ENCODE measurements at regions not wholly inside any gene's neighbourhood (a gene's known extent, or its start where the extent isn't known, plus 50 kb on each side); places are given as distances from the start of the nearest gene placed in this dataset.
"Not testable (repeated sequence)": the region's sequence is repeated elsewhere in the genome, so short reads cannot be mapped to it uniquely, and the experiment has no call there.

DNA sequence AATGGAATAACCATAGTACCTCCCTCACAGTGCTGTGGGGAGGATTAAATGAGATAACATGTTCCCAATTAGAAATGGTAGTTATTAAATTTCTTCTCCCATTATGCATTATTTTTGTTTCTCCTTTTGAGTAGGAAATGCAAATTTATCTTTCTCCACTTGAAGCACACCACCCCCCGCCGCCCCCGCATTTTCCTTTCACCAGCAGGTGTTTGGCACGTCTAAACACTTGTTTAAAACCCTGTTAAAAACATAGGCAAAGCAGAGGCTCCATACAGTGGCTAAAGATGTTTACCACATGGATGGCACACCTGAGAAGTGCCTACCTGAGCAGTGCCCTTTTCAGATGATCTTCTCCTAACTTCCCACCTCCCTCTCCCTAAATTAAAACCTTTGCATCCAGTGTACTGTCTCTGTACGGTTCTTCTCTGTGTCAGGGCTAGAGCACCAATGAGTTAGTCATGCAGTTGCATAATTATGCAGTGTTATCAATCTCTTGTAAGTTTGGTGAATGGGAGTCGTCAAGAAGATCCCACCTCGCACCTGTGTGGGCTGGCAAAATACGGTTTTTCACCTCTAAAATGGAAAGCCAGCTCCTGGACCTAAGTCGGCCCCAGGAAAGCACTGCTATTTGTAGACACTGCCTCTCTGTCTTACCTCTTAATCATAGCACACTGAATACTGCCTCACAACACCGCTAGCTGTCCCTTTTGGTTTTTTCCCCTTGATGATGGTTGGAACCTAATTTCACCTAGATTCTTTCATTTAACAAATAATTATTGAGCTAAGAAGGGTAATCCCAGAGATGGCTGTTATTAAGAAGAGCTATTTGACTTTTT, 122.0 kb downstream of the CT47B1 start:
- DNase-seq (ENCODE audit: low spot score), result no peak

DNA sequence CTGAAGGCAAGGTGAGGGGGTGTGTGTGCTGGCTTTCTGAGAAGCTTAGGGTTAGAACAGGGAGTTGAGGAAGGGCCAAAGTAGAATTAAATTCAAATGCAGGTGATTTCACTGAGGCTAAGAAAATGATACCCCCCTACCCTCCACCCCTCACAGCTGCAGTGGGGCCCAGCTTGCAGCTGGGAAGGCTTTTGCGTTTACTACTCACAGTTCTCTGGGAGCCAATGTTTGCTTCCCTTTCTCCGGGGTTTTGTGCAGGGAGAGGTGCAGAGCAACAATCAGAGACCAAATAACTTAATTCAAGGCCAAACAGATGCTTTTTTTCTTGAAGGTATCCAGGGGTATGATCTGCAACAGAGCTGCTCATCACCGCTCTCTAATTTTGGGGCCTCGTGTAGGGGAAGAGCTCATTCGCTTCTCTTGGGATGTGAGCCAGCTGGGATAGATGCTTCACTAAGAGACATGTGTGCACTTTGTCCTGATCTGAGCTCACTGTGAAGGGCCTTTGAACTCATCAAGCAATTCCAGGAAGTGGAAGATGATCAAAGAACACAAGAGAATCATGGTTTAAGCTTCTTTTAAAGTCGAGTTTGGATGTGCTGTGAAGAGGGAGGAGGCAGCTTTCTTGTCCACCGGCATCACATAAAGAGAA, 122.7 kb upstream of the C1GALT1C1 start:
- DNase-seq (ENCODE audit: low spot score), result no peak

DNA sequence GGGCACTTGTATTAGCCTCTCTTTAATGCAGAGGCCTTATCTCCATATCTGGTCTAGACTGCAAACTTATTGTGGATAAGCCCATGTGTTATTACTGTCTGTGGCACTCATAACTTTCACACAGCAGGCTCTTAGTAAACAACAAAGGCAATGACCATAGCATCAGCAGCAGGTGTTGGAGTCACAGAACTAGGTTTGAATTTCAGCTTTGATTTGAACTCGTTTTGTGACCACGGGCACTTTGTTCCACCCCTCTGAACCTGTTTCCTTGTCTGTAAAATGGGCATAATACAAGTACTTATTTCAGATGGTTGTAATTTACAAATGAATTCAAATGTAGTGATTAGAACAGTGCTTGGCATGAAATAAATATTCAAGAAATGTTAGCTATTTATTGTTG, 121.8 kb upstream of the C1GALT1C1 start:
- DNase-seq (ENCODE audit: low spot score), result no peak

DNA sequence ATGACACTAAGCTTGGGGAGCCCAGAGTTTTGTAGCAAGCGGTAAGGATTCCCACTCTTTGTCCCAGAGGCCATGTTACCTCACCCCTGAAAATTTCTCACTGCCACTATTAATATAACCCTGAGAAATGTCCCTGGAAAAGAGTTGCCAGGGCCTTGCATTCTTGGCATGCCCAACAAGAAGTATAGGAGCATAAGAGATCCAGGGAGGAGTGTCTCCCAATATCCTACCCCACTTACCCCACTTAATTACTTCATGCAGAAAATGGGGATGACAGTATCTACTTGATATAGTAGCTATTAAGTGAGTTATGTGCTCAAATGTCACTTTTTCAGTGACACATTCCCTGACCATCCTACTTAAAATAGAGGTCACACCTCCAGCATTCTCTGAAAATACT, 120.5 kb upstream of the C1GALT1C1 start:
- DNase-seq (ENCODE audit: low spot score), result no peak

DNA sequence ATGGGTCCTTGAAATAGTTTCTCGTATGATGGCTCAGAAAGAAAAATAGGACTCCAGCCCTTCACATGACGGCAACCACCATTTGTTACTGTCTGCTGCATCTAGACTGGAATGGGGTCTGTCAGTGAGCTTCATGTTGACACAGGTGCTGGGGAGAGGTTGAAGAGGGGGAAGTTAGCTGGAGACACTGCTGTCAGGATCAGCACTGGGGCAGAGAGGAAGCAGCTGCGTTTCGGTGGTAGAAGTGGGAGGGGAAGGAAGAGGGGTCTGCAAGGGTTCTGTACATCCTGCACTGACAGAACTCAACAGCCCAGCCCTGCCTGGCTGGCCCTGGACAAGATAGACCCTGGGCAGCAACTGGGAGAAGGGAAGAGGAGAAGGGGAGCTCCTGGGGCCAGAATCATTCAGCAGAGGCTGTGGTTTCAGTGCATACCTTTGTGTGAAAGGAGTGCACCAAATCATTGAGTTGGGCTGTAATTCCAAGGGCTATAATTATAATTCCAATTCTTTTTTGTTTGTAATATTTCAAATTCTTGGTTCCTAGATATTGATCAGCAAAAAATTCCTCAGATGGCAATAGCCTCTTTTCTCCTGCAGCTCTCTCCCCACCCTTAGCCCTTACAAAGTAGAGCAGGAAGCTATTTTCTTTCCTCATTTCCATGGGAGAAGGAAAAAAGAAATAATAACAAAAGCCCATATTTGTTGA, 119.4 kb upstream of the C1GALT1C1 start:
- no peak for DNase-seq (ENCODE audit: low spot score)

- no peak for DNase-seq (ENCODE audit: low spot score)
Observed at GRCh38 chrX:120746153-120746552, 116.3 kb upstream of the C1GALT1C1 start.

DNA sequence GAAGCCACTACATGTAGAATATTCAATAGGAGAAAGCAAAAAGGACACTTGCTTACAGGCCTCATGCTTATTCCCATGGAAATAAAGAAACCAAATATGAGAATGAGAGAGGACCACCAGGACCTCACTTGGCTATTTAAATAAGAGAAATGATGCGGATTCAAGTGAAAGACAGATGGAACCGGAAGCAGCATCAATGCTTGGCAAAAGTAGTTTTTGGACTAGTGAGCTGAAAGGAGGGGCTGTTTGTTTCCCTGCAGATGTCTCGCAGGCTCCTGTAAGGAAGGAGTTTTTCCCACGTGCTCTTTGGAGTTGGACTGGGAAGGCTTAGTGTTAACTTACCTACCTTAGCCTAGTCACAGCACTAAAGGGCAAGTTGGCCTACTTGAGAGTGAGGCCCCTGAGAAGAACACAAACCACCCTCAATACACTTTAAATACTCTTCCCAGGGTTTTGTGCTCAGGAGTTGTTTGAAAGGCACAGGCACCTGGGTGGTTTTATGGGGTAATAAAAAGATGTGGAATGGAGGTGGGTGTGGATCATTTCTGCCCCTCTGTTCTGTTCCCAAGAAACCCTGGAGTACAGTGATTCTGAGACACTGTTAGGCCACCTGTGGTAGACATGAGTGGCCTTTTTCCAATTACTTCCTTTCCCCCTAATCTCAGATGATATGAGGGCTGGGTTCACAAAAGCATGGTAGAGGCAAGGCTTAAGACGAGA, 113.3 kb upstream of the C1GALT1C1 start:
- DNase-seq (ENCODE audit: low spot score), result no peak

DNA sequence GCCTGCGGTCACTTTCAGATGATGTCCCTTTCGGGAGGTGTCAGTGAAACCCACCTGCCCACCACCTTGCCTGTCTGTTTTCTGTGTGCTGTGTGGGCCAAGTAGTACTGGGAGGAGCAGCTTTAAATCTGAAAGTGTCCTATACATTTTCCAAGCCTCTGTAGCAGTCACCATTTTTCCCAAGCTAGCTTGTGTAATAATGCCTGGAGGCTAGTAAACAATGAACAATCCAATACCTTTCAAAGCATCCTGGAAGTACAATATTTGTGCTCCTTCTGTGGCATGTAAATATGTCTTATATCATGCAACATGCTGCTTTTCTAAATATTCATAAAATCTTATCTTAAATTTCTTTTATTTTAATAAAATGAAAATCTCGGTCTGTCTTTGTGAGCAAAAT, 111.6 kb upstream of the C1GALT1C1 start:
- no peak for DNase-seq (ENCODE audit: low spot score)

GRCh38 chrX:120740072-120740471, 110.2 kb upstream of the C1GALT1C1 start:
- no peak for DNase-seq (ENCODE audit: low spot score)

GRCh38 chrX:120739300-120739699, 109.4 kb upstream of the C1GALT1C1 start:
- DNase-seq (ENCODE audit: low spot score), result no peak

- peak; percentile 73 for DNase-seq (ENCODE audit: low spot score)
Observed at GRCh38 chrX:120736989-120737388, 107.1 kb upstream of the C1GALT1C1 start.

- DNase-seq (ENCODE audit: low spot score), result no peak
Observed at GRCh38 chrX:120735966-120736365, 106.1 kb upstream of the C1GALT1C1 start.

DNA sequence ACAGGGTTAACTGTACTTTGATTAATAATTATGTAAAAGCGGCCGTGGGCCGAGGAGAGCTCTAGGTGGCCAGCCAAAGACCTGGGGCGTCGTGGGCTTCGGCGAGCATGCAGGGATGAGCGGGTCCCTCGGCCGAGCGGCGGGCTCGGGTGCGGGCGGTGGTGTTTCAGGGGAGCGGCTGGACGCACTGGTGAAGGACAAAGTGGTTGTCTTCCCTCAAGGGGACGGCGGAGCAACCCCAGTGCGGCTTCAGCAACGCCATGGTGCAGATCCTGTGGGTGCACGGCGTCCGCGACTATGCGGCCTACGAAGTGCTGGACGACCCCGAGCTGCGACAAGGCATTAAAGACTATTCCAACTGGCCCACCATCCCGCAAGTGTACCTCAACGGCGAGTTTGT, 103.0 kb upstream of the C1GALT1C1 start:
- DNase-seq (ENCODE audit: low spot score), result no peak

DNA sequence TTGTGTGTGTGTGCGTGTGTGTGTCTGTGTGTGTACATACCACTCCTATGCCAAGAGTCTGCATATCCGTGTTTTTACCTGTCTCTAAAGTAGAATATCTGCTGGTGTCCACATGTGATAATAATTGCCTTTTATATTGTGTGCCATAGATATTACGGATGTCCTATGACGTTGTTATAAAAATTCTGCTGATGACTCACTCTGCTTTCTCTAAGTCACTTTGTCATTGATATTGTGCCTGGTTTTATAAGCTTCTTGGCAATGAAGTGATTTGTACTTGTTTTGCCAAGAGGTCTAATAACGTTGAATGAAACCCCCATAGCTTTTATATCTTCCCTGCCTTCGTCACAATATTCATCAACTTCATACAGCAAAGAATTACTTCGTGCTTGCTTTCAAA, 102.6 kb upstream of the C1GALT1C1 start:
- no peak for DNase-seq (ENCODE audit: low spot score)

DNA sequence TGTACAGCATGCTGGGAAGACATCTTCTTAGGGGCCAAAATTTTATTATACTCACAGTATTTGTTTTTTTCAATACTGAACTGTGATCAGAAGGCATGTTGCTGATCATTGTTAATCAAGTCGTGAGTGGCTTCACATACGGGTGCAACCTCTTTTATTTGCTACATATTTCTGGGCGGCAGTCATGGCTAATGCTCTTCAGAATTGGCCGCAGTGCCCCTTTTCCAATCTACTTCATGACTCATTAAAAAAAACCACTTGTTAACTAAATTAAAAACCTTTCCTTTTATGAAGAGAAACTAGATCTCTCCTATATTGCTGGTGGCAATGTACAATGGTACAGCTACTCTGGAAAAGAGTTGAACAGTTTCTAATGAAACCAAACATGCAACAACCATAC, 101.5 kb upstream of the C1GALT1C1 start:
- DNase-seq (ENCODE audit: low spot score), result no peak

- DNase-seq (ENCODE audit: low spot score), result not testable (repeated sequence)
Observed at GRCh38 chrX:120729506-120730255, 99.8 kb upstream of the C1GALT1C1 start.

DNA sequence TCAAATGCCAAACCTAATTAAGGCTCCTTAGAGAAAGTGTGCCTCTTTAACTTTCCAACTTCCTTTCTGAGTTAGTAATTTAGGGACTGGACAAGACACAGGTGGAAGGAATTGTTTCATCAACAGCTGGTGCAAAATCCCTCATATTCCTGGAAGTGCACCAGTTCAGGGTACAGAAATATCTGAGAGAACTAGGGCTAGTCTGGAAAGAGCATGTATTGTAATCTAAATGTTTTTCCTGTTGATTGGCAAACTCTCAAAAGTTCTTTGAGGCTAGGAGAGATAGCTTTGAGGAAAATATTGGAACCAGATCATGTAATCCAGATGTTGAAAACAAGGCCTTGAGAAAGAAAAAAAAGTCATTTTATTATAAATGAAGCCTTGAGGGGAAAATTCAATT, 98.1 kb upstream of the C1GALT1C1 start:
- no peak for DNase-seq (ENCODE audit: low spot score)

GRCh38 chrX:120727452-120727851, 97.6 kb upstream of the C1GALT1C1 start:
- no peak for DNase-seq (ENCODE audit: low spot score)

DNA sequence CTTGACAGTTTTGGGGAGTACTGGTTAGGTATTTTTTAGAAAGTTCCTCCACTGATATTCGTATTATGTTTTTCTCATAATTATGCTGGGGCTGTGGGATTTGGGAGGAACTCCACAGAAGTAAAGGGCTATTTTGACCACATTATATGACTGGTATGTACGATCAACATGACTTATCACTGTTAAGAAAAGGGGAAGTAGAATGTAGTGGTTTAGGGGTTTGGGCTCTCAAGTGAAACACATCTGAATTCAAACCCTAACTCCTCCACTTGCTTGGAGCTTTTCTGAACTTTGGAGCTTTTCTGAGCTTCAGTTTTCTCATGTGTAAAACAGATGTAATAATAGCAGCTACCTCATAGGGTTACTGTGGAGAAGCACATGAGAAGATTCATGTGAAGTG, 96.4 kb upstream of the C1GALT1C1 start:
- DNase-seq (ENCODE audit: low spot score), result no peak

DNA sequence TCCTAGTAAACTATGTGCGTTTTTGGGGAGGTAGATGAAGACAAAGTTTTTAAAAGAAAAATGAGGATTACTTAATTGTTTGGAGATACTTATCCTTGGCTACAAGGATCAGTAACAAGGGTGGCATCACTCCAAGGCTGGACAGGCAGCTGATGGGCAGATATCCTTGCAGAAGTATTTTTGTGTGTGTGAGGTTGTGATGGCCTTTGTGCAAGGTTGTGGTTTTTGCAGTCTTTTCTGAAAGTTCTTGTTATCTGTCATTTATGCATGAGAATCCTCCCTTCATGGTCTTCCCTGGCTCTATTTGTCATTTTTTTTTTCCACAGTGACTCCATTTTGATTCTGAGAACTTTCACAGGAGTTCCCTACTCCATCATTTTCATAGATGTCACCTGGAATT, 96.0 kb upstream of the C1GALT1C1 start:
- DNase-seq (ENCODE audit: low spot score), result no peak

- no peak for DNase-seq (ENCODE audit: low spot score)
Observed at GRCh38 chrX:120719622-120720021, 89.8 kb upstream of the C1GALT1C1 start.

DNA sequence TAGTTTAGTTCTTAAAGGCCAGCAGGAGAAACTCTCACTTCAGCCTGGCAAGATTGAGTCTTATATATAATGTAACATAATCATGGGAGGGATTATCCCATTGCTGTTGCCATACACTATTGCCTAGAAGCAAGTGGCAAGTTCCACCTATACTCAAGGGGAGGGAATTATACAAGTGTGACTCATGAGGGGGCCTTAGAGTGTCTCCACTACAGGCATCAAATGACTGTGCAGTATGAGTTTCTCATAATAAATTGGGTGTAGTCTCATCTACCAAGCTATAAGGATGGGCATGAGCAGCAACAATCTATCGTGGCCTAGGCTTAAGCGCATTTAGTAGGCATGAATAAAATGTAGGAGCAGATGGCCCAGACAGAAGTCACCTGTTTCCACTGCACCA, 89.1 kb upstream of the C1GALT1C1 start:
- no peak for DNase-seq (ENCODE audit: low spot score)

Measured in RKO (cell line).